Motor neuron (in vitro differentiated cells): ENCODE measurements at regions not wholly inside any gene's neighbourhood (a gene's known extent, or its start where the extent isn't known, plus 50 kb on each side); places are given as distances from the start of the nearest gene placed in this dataset.
"Not testable (repeated sequence)": the region's sequence is repeated elsewhere in the genome, so short reads cannot be mapped to it uniquely, and the experiment has no call there.

Source experiments
- ATAC-seq, 8 experiments: fragments of 200-7000 bp; cut with Tn5 transposase; replicated peaks in 6 of 8; 2 replicates each; pipeline ENCODE4 v1.8.0; 2021; ENCODE audit warnings: mild to moderate bottlenecking in 8 of 8, moderate library complexity in 8 of 8
- H3K27ac ChIP-seq, 2 donors: fragments of 250-450 bp; sonication (Bioruptor Pico); 2 replicates each; pipeline ENCODE4 v1.9.0; 2021; ENCODE audit warnings: antibody characterized with exemption in 2 of 2, mild to moderate bottlenecking in 2 of 2, moderate library complexity in 1 of 2
- H3K4me1 ChIP-seq, 2 donors: fragments of 250-450 bp; sonication (Bioruptor Pico); replicated peaks in 1 of 2; 2 replicates each; pipeline ENCODE4 v1.6.1; 2021; ENCODE audit warnings: antibody characterized with exemption in 2 of 2, mild to moderate bottlenecking in 2 of 2, moderate library complexity in 1 of 2
- H3K4me3 ChIP-seq, 5 donors: fragments of 250-450 bp; sonication (Bioruptor Pico); 2 replicates each; pipeline ENCODE4 v1.9.0; 2021; ENCODE audit warnings: antibody characterized with exemption in 5 of 5, mild to moderate bottlenecking in 5 of 5, moderate library complexity in 4 of 5
- WGBS, 10 experiments: fragments of 450-650 bp; shearing (Covaris generic); methylation state at CpG; one replicate each; pipeline ENCODE4 v1.0.0; 2022; 5-methylcytosine and 5-hydroxymethylcytosine counted together
- in situ Hi-C, 9 experiments: fragments of 400-800 bp; cut with MboI; loops; one replicate each; pipeline ENCODE4 v1.15.0; 2021; ENCODE audit warnings: low sequenced_read_pairs in 9 of 9, low pct_unique_long_range_greater_than_20kb in 2 of 9; ENCODE audit not compliant: unreplicated experiment in 9 of 9

DNA sequence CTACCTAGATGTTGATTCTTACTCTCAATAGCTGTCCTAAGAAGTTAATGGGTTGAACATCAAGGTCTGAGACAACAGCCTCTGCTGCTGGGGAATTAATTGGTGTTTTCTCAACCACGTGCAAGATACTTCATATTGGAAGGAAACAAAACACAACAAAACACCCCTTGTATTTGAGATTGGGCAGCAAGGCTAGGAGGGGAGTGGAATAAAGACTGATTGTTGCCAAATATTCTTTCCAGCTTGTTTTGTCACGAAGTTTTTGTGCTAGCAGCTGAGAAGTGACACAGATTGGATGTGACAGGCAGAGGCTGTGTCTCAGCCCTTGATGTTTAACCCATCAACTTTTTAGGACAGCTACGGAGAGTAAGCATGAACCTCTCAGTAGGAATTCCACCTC, 808.4 kb downstream of the IGSF11 start:
- no peak for ATAC-seq
- no peak overlapping the region for H3K4me3 ChIP-seq
- no peak overlapping the region for H3K27ac ChIP-seq
- in situ Hi-C loops, result no loop called here
- no peaks in the 10 kb centered on the region for H3K4me1 ChIP-seq
- 0 to 85% (median 67%) methylated on average over 1 to 3 of the region's 3 CpGs; no CpG with 5 or more reads in 1 of the 10 experiments for WGBS, 10 experiments

DNA sequence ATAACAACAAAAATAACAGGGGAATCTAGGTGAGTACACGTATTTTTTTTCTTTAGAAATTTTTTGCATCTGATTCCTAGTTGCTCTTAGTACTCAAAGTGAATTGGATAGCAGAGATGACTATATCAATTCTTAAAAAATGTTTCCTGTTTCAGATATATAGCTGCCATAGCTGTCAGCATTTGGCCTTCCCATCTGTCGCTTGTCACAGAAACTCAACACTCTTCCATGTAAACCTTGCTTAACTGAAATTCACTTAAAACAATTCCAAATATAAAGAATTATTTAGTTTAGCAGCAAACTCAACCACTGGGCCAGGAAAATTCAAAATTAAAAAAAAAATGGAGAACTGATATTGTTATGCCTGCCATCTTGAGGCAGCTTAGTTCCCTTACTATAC, 807.5 kb downstream of the IGSF11 start:
- H3K27ac ChIP-seq, result no peak overlapping the region
- H3K4me1 ChIP-seq, result peaks cover 0 to 8% of the 10 kb centered on the region in 2 donors
- H3K4me3 ChIP-seq, result no peak overlapping the region
- 0 to 100% (median 89%) methylated on average over 1 to 2 of the region's 2 CpGs; no CpG with 5 or more reads in 1 of the 10 experiments for WGBS, 10 experiments
- ATAC-seq, result no peak
- in situ Hi-C loops, result no loop called here

DNA sequence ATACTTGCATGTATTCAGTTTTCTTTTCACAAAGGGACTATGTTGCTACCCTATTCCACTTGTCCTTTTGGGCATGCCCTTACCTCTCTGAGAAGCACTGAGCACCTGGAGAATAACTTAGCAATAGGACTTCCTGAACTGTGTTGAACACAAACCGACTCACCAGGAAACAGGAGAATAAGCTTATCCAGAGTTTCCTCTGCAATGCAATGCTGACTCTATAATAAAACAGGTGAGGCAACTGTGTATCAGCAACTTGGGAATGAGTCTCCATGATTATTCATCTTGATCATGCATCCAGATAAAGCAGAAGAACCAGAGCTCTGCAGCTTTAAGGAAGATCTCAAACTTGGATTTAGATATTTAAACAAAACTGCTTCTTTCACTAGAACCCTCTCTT, 806.5 kb downstream of the IGSF11 start:
- in situ Hi-C loops, result no loop called here
- no peak for ATAC-seq
- Histone ChIP-seq H3K27ac (no peak overlapping the region), H3K4me3 (no peak overlapping the region), H3K4me1 (peaks cover 0 to 9% of the 10 kb centered on the region in 2 donors)
- WGBS, 10 experiments, result 0 to 100% (median 82%) methylated on average over 1 of the region's 1 CpG; no CpG with 5 or more reads in 2 of the 10 experiments

DNA sequence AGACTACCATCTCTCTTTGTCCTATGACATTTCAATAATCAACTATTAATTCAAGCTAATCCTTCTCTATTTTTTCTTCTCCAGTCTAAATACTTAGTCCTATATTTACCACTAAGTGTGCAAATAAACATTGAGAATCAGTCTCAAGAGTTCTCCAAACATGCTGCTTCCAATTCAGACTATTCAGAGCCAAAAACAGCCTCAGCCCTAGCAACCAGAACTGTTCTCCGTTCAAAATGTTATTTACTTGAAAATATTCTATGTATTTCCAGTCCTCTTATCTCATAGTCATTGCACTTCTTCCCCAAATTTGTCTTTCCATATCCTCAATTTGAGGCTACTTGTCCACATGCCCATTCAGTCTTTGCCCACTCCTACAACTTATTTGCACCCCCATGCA, 805.5 kb downstream of the IGSF11 start:
- Histone ChIP-seq H3K4me1 (peaks cover 0 to 9% of the 10 kb centered on the region in 2 donors), H3K4me3 (no peak overlapping the region), H3K27ac (no peak overlapping the region)
- ATAC-seq, result no peak
- 0 to 100% (median 80%) methylated on average over 1 of the region's 1 CpG; no CpG with 5 or more reads in 5 of the 10 experiments for WGBS, 10 experiments
- in situ Hi-C loops, result no loop called here

DNA sequence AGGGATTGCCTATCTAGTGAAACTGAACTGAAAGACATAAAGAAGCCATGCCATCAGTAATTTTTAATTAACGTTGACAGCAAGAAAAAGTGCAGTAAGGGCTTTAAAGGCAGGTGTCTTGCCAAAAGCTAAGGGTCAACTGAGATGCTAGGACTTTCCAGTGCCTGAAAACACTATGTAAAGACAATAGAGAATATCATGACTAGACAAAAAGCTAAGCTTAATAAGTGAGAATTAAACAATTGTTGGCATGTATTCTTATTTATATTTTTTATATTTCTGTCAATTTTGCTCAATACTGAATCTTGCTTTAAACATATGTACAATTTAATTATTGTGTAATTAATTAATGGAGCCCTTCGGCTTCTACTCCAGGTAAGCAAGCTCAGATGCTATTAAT, 803.1 kb downstream of the IGSF11 start:
- no peak overlapping the region for H3K27ac ChIP-seq
- no peak for ATAC-seq
- in situ Hi-C loops, result no loop called here
- H3K4me3 ChIP-seq, result no peak overlapping the region
- peaks cover 0 to 9% of the 10 kb centered on the region in 2 donors for H3K4me1 ChIP-seq
- 0 to 80% (median 44%) methylated on average over 1 to 2 of the region's 2 CpGs for WGBS, 10 experiments

GRCh38 chr3:118239253-118239652, 795.4 kb downstream of the IGSF11 start:
- 13 to 91% (median 88%) methylated on average over 1 to 5 of the region's 5 CpGs; no CpG with 5 or more reads in 3 of the 10 experiments for WGBS, 10 experiments
- in situ Hi-C loops, result no loop called here

DNA sequence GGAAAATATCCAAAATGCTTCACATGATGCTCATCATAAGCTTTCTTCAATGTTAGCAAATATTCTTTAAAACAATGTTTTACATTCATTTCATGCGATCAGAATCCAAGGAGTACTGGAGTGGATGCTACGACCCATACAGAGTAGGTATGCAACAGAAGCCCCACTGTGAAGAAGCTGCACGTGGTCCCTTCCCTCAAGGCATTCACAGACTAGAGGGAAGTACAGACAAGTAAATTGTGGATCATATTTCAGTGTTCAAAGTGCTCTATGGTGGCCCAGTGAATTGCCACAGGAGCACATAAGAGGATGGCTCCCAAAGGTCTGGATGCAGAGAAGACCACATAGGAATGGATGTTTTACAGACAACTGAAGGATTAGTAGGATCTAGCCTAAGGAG, 789.9 kb downstream of the IGSF11 start:
- Histone ChIP-seq H3K4me1 (no peaks in the 10 kb centered on the region), H3K4me3 (no peak overlapping the region), H3K27ac (no peak overlapping the region)
- 0 to 100% (median 75%) methylated on average over 1 to 3 of the region's 3 CpGs; no CpG with 5 or more reads in 2 of the 10 experiments for WGBS, 10 experiments
- in situ Hi-C loops, result no loop called here
- no peak for ATAC-seq

More at GRCh38 chr3:118239253-118239652, 795.4 kb downstream of the IGSF11 start:
- Histone ChIP-seq H3K27ac (no peak overlapping the region), H3K4me1 (no peaks in the 10 kb centered on the region), H3K4me3 (no peak overlapping the region)
- no peak for ATAC-seq

GRCh38 chr3:118245312-118245711, 789.3 kb downstream of the IGSF11 start:
- H3K4me3 ChIP-seq, result no peak overlapping the region
- WGBS, 10 experiments, result 23 to 97% (median 78%) methylated on average over 1 to 5 of the region's 5 CpGs
- H3K27ac ChIP-seq, result no peak overlapping the region
- in situ Hi-C loops, result no loop called here
- no peak for ATAC-seq
- no peaks in the 10 kb centered on the region for H3K4me1 ChIP-seq

- H3K4me1 ChIP-seq, H3K4me3 ChIP-seq, H3K27ac ChIP-seq, in situ Hi-C loops, ATAC-seq: not testable (repeated sequence)
- 56 to 100% (median 67%) methylated on average over 1 of the region's 1 CpG; no CpG with 5 or more reads in 6 of the 10 experiments for WGBS, 10 experiments
These were observed 775.8 kb downstream of the IGSF11 start for GRCh38 chr3:118258850-118259249.

GRCh38 chr3:118262800-118263402, 771.7 kb downstream of the IGSF11 start:
- WGBS, 10 experiments, result 0 to 96% (median 70%) methylated on average over 1 to 5 of the region's 5 CpGs; no CpG with 5 or more reads in 1 of the 10 experiments
- in situ Hi-C loops, result no loop called here
- ATAC-seq, result peak in 1 of 8 experiments; percentile 25

DNA sequence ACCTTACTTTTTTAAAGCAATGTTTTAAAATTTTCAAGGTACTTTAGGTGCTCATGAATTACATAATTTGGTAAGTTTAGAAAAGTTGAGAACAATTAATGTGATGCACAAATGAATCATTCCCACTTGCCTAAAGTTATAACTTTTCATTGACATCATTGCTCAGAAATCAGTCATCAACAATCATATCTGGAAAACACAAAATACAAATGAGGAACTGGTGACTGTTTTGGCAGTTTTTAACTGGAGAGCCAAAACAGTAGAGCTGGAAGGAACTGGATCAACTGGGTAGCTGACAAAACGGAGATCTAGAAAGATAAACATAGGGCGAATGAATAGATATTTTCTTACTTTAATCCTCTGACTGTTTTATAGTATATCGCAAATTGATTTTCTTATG, 767.1 kb downstream of the IGSF11 start:
- in situ Hi-C loops, result no loop called here
- WGBS, 10 experiments, result 22 to 100% (median 80%) methylated on average over 1 to 3 of the region's 3 CpGs; no CpG with 5 or more reads in 1 of the 10 experiments
- no peak for ATAC-seq

More at GRCh38 chr3:118262800-118263402, 771.7 kb downstream of the IGSF11 start:
- Histone ChIP-seq H3K27ac (no peak overlapping the region), H3K4me3 (no peak overlapping the region), H3K4me1 (no peaks in the 10 kb centered on the region)

GRCh38 chr3:118269537-118270125, 765.0 kb downstream of the IGSF11 start:
- Histone ChIP-seq H3K27ac (no peak overlapping the region), H3K4me1 (peaks cover 0 to 2% of the 10 kb centered on the region in 2 donors), H3K4me3 (no peak overlapping the region)
- ATAC-seq, result no peak
- WGBS, 10 experiments, result 40 to 100% (median 80%) methylated on average over 1 to 9 of the region's 38 CpGs; no CpG with 5 or more reads in 3 of the 10 experiments
- in situ Hi-C loops, result no loop called here

More for the DNA sequence above, 767.1 kb downstream of the IGSF11 start:
- H3K27ac ChIP-seq, result no peak overlapping the region
- no peak overlapping the region for H3K4me3 ChIP-seq
- H3K4me1 ChIP-seq, result no peaks in the 10 kb centered on the region

DNA sequence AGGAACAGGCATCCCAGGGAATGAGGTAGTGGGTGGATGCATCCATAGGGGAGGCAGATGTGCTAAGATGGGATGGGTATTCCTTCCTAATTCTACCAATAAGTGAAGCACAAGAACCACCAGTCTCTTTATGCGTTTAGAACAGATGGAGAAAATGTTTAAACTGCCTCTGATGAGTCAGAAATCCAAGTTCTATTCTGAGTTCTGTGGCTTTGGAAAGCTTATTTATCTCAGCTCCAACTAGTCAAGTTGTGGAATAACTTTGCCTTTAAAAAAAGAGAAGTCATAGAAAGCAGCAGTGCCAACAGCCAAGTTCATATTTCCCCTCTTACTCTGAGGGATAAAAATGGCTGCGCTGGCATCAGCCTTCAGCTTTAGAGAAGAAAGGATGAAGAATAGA, 761.7 kb downstream of the IGSF11 start:
- no peak overlapping the region for H3K4me3 ChIP-seq
- no peak for ATAC-seq
- in situ Hi-C loops, result no loop called here
- no peak overlapping the region for H3K27ac ChIP-seq
- WGBS, 10 experiments, result 0 to 100% (median 89%) methylated on average over 1 to 2 of the region's 2 CpGs; no CpG with 5 or more reads in 1 of the 10 experiments
- peaks cover 0 to 14% of the 10 kb centered on the region in 2 donors for H3K4me1 ChIP-seq
